ENCODE measurements at regions not wholly inside any gene's neighbourhood (a gene's known extent, or its start where the extent isn't known, plus 50 kb on each side); places are given as distances from the start of the nearest gene placed in this dataset.

- Histone ChIP-seq H3K4me3 (no peak overlapping the region), H3K4me1 (no peaks in the 10 kb centered on the region), H3K9me3 (peaks cover 0 to 3% of the 10 kb centered on the region in 2 donors), H3K27ac (no peak overlapping the region), H3K36me3 (no peaks in the 10 kb centered on the region), H3K27me3 (no peaks in the 10 kb centered on the region)
- no peak for DNase-seq
- TF ChIP-seq CTCF (IDR thresholded peaks at IDR 0.05) (no peak), POLR2AphosphoS5 (IDR thresholded peaks at IDR 0.05) (no peak), POLR2A (IDR thresholded peaks at IDR 0.05) (no peak), EP300 (IDR thresholded peaks at IDR 0.05; ENCODE audit: low read depth) (no peak)
- intact Hi-C loops (cut with DNase I; ENCODE audit: low total_unique reads) = no loop called here
- in situ Hi-C loops (cut with MboI; ENCODE audit: low pct_ligation_motif_present in 1 of 4, low pct_unique_long_range_greater_than_20kb in 1 of 4, low sequenced_read_pairs in 3 of 4) = no loop called here
- 13 to 16% methylated on average over 3 to 8 of the region's 8 CpGs for WGBS, 2 donors (ENCODE audit: low coverage in 1 of 2)
These were observed 435.4 kb upstream of the DPP6 start for GRCh38 chr7:153616711-153617325.

GRCh38 chr7:153627323-153627722 is 424.9 kb upstream of the DPP6 start:
- Histone ChIP-seq H3K4me1 (no peaks in the 10 kb centered on the region), H3K9me3 (no peaks in the 10 kb centered on the region), H3K36me3 (no peaks in the 10 kb centered on the region), H3K27me3 (no peaks in the 10 kb centered on the region), H3K4me3 (no peak overlapping the region), H3K27ac (no peak overlapping the region)
- DNase-seq = no peak
- in situ Hi-C loops (cut with MboI; ENCODE audit: low pct_ligation_motif_present in 1 of 4, low pct_unique_long_range_greater_than_20kb in 1 of 4, low sequenced_read_pairs in 3 of 4) = no loop called here
- TF ChIP-seq POLR2AphosphoS5 (IDR thresholded peaks at IDR 0.05) (no peak), CTCF (IDR thresholded peaks at IDR 0.05) (no peak), EP300 (IDR thresholded peaks at IDR 0.05; ENCODE audit: low read depth) (no peak), POLR2A (IDR thresholded peaks at IDR 0.05) (no peak)
- intact Hi-C loops (cut with DNase I; ENCODE audit: low total_unique reads) = no loop called here

- intact Hi-C loops (cut with DNase I; ENCODE audit: low total_unique reads) (no loop called here), in situ Hi-C loops (cut with MboI; ENCODE audit: low pct_ligation_motif_present in 1 of 4, low pct_unique_long_range_greater_than_20kb in 1 of 4, low sequenced_read_pairs in 3 of 4) (no loop called here)
- H3K36me3 ChIP-seq = no peaks in the 10 kb centered on the region
- H3K27ac ChIP-seq = no peak overlapping the region
- no peaks in the 10 kb centered on the region for H3K9me3 ChIP-seq
- H3K4me3 ChIP-seq = no peak overlapping the region
- no peak for DNase-seq
- WGBS, 2 donors (ENCODE audit: low coverage in 1 of 2) = 39 to 54% methylated on average over 6 of the region's 6 CpGs
- TF ChIP-seq POLR2A (IDR thresholded peaks at IDR 0.05) = no peak
- no peak for TF ChIP-seq EP300 (IDR thresholded peaks at IDR 0.05; ENCODE audit: low read depth)
- TF ChIP-seq POLR2AphosphoS5 (IDR thresholded peaks at IDR 0.05) = no peak
- no peak for TF ChIP-seq CTCF (IDR thresholded peaks at IDR 0.05)
- H3K27me3 ChIP-seq = no peaks in the 10 kb centered on the region
- no peaks in the 10 kb centered on the region for H3K4me1 ChIP-seq
These were observed 423.8 kb upstream of the DPP6 start for GRCh38 chr7:153628406-153628805.

- Histone ChIP-seq H3K9me3 (no peaks in the 10 kb centered on the region), H3K4me1 (no peaks in the 10 kb centered on the region), H3K27me3 (no peaks in the 10 kb centered on the region), H3K36me3 (no peaks in the 10 kb centered on the region), H3K27ac (no peak overlapping the region), H3K4me3 (no peak overlapping the region)
- 41% methylated on average over 1 of the region's 1 CpG; no CpG with 5 or more reads in 1 of the 2 donors for WGBS, 2 donors (ENCODE audit: low coverage in 1 of 2)
- intact Hi-C loops (cut with DNase I; ENCODE audit: low total_unique reads) (no loop called here), in situ Hi-C loops (cut with MboI; ENCODE audit: low pct_ligation_motif_present in 1 of 4, low pct_unique_long_range_greater_than_20kb in 1 of 4, low sequenced_read_pairs in 3 of 4) (no loop called here)
- DNase-seq = no peak
- TF ChIP-seq POLR2A (IDR thresholded peaks at IDR 0.05) (no peak), CTCF (IDR thresholded peaks at IDR 0.05) (no peak), EP300 (IDR thresholded peaks at IDR 0.05; ENCODE audit: low read depth) (no peak), POLR2AphosphoS5 (IDR thresholded peaks at IDR 0.05) (no peak)
These were observed 423.4 kb upstream of the DPP6 start for GRCh38 chr7:153628825-153629224.
